Lower lobe of right lung (tissue), 2 donors: ENCODE measurements at regions not wholly inside any gene's neighbourhood (a gene's known extent, or its start where the extent isn't known, plus 50 kb on each side); places are given as distances from the start of the nearest gene placed in this dataset.

Source experiments
- ATAC-seq, 2 donors: fragments of 200-7000 bp; cut with Tn5 transposase; one replicate each; pipeline ENCODE4 v1.9.1; 2020 to 2022; ENCODE audit warnings: mild to moderate bottlenecking in 2 of 2, moderate library complexity in 2 of 2
- DNase-seq: peaks from one replicate; pipeline ENCODE4 v3.0.0-alpha.2; 2020
- H3K27ac ChIP-seq: fragments of 200-600 bp; one replicate; pipeline ENCODE4 v1.8.0; 2022
- H3K27me3 ChIP-seq: fragments of 200-600 bp; one replicate; pipeline ENCODE4 v1.8.0; 2022; ENCODE audit warnings: low read depth
- H3K36me3 ChIP-seq: fragments of 200-600 bp; one replicate; pipeline ENCODE4 v1.8.0; 2022; ENCODE audit warnings: mild to moderate bottlenecking
- H3K4me1 ChIP-seq: fragments of 200-600 bp; one replicate; pipeline ENCODE4 v1.8.0; 2022
- H3K4me3 ChIP-seq: fragments of 200-600 bp; one replicate; pipeline ENCODE4 v1.8.0; 2022; ENCODE audit warnings: mild to moderate bottlenecking
- H3K9me3 ChIP-seq: fragments of 200-600 bp; one replicate; pipeline ENCODE4 v1.8.0; 2022
- CTCF ChIP-seq: fragments of 200-600 bp; IDR thresholded peaks from one replicate; pipeline ENCODE4 v1.8.0; 2022; ENCODE audit warnings: antibody characterized with exemption, mild to moderate bottlenecking
- intact Hi-C: fragments of 100-400 bp; cut with DNase I; formaldehyde crosslinking; loops from one replicate; pipeline ENCODE4 v1.11.0; 2022
- donor health status: DM: no; HTN: yes; CAD: no; lungs with severe emphysema.

GRCh38 chr13:32914686-32915085, 101.5 kb upstream of the KL start:
- ATAC-seq (no peak), DNase-seq (no peak)
- intact Hi-C loops, result no loop called here
- Histone ChIP-seq H3K9me3 (no peaks in the 10 kb centered on the region), H3K36me3 (no peaks in the 10 kb centered on the region), H3K27ac (no peak overlapping the region), H3K4me3 (no peak overlapping the region), H3K4me1 (no peaks in the 10 kb centered on the region), H3K27me3 (no peaks in the 10 kb centered on the region)
- no peak for TF ChIP-seq CTCF

GRCh38 chr13:32917504-32917903, 98.7 kb upstream of the KL start:
- H3K4me3 ChIP-seq, result no peak overlapping the region
- TF ChIP-seq CTCF, result no peak
- no peaks in the 10 kb centered on the region for H3K4me1 ChIP-seq
- H3K27me3 ChIP-seq, result no peaks in the 10 kb centered on the region
- no peak for ATAC-seq
- H3K9me3 ChIP-seq, result no peaks in the 10 kb centered on the region
- DNase-seq, result no peak
- no peaks in the 10 kb centered on the region for H3K36me3 ChIP-seq
- intact Hi-C loops, result no loop called here
- no peak overlapping the region for H3K27ac ChIP-seq

DNA sequence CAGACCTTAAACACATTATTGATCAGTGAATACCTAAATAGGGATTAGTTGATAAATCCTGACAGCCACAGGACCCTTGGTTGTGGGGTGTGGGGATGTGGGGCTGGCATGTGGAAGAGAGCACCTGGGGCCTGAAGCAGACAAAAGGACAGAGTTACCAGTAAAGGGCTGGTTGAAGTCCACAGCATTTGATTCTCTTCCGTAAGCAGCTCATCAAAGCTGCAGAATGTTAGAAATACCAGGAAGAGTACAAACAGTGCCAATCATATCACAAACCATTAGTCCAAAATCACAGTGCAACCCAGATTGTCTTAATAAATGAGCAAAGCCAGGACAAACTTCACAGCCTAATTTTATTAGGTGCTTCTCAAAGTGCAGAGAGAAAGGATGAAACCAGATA, 92.5 kb upstream of the KL start:
- no peak for ATAC-seq
- no peak for DNase-seq
- Histone ChIP-seq H3K4me3 (no peak overlapping the region), H3K27me3 (no peaks in the 10 kb centered on the region), H3K27ac (no peak overlapping the region), H3K9me3 (no peaks in the 10 kb centered on the region), H3K36me3 (no peaks in the 10 kb centered on the region), H3K4me1 (no peaks in the 10 kb centered on the region)
- intact Hi-C loops, result no loop called here
- no peak for TF ChIP-seq CTCF

DNA sequence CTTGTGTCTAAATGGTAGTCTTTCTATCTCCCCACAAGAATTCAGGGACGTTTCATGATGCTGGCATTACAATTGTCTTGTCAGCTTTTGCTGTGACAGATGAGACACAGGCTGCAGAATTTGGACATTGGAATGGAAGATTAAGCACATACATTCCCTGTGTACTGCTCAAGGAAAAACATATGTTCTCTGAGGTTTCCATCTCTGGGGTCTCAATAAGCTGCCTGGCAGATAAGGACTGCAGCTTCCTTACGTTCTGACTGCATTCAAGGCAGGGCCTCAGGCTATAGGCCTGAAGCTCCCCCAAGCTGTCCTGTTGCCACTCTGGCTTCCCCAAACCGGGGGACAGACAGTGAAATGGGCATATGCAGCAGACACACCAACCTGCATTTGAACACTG, 91.3 kb upstream of the KL start:
- Histone ChIP-seq H3K27ac (no peak overlapping the region), H3K4me3 (no peak overlapping the region), H3K4me1 (no peaks in the 10 kb centered on the region), H3K9me3 (no peaks in the 10 kb centered on the region), H3K36me3 (no peaks in the 10 kb centered on the region), H3K27me3 (no peaks in the 10 kb centered on the region)
- intact Hi-C loops, result no loop called here
- no peak for TF ChIP-seq CTCF
- DNase-seq (no peak), ATAC-seq (no peak)

DNA sequence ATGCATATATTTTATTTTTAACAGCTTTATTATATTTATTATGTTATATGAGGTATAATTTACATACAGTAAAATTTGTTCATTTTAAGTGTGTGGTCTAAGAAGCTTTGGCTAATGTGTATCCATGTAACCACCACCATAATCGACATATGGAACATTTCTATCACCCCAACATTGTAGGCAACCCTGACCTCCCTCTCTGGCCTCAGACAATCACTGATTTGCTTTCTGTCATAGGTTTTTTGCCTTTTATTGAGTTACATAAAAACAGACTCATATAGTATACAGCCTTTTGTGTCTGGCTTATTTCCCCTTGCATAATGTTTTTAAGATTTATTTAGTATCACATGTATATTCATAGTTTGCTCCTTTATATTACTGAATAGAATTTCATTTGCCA, 90.7 kb upstream of the KL start:
- H3K27me3 ChIP-seq, result no peaks in the 10 kb centered on the region
- ATAC-seq, result no peak
- no peaks in the 10 kb centered on the region for H3K36me3 ChIP-seq
- DNase-seq, result no peak
- H3K4me1 ChIP-seq, result no peaks in the 10 kb centered on the region
- H3K9me3 ChIP-seq, result no peaks in the 10 kb centered on the region
- H3K4me3 ChIP-seq, result no peak overlapping the region
- intact Hi-C loops, result no loop called here
- H3K27ac ChIP-seq, result no peak overlapping the region
- TF ChIP-seq CTCF, result no peak

- no peak overlapping the region for H3K4me3 ChIP-seq
- ATAC-seq (no peak), DNase-seq (no peak)
- H3K9me3 ChIP-seq, result no peaks in the 10 kb centered on the region
- H3K27ac ChIP-seq, result no peak overlapping the region
- intact Hi-C loops, result no loop called here
- no peak for TF ChIP-seq CTCF
- no peaks in the 10 kb centered on the region for H3K27me3 ChIP-seq
- H3K36me3 ChIP-seq, result no peaks in the 10 kb centered on the region
- no peaks in the 10 kb centered on the region for H3K4me1 ChIP-seq
These were observed 83.8 kb upstream of the KL start for GRCh38 chr13:32932376-32932775.
